ENCODE measurements at regions not wholly inside any gene's neighbourhood (a gene's known extent, or its start where the extent isn't known, plus 50 kb on each side); places are given as distances from the start of the nearest gene placed in this dataset.

GRCh38 chrX:65098851-65099250, 122.6 kb upstream of the ZC4H2 start (continued):
- no peak for TF ChIP-seq MTA1 (IDR thresholded peaks at IDR 0.05; ENCODE audit: borderline replicate concordance)
- TF ChIP-seq MAFG (tag; conservative IDR thresholded peaks at IDR 0.05): no peak
- TF ChIP-seq THAP7 (CRISPR knock-in tag; IDR thresholded peaks at IDR 0.05): no peak
- no peak for TF ChIP-seq MXI1 (IDR thresholded peaks at IDR 0.05; ENCODE audit: low read depth, low read length)
- TF ChIP-seq ZBTB5 (IDR thresholded peaks at IDR 0.05): no peak
- TF ChIP-seq BCLAF1 (IDR thresholded peaks at IDR 0.05; ENCODE audit: borderline replicate concordance in 1 of 2, control insufficient read depth in 1 of 2, low read depth in 2 of 2, low read length in 1 of 2): no peak
- TF ChIP-seq BCOR (IDR thresholded peaks at IDR 0.05): no peak
- no peak for TF ChIP-seq ZNF77 (CRISPR knock-in tag; IDR thresholded peaks at IDR 0.05)
- TF ChIP-seq SETDB1 (IDR thresholded peaks at IDR 0.05; ENCODE audit: low read length): no peak
- TF ChIP-seq GATA2 (CRISPR knock-in tag; IDR thresholded peaks at IDR 0.05): no peak
- TF ChIP-seq JUNB (CRISPR knock-in tag; conservative IDR thresholded peaks at IDR 0.05): no peak
- no peak for TF ChIP-seq REST (IDR thresholded peaks at IDR 0.05; ENCODE audit: borderline replicate concordance)
- no peak for TF ChIP-seq REST (CRISPR knock-in tag; IDR thresholded peaks at IDR 0.05; ENCODE audit: low read depth)
- TF ChIP-seq MYC (IDR thresholded peaks at IDR 0.05; ENCODE audit: low read depth, low read length): no peak
- TF ChIP-seq MYC (CRISPR knock-in tag; IDR thresholded peaks at IDR 0.05; ENCODE audit: borderline replicate concordance, low read depth): no peak
- no peak for TF ChIP-seq SRSF9 (IDR thresholded peaks at IDR 0.05; ENCODE audit: borderline replicate concordance, low read depth, low read length)
- no peak for TF ChIP-seq KLF10 (CRISPR knock-in tag; IDR thresholded peaks at IDR 0.05)

Measured in K562 (cell line).